MG63 (cell line): ENCODE measurements at regions not wholly inside any gene's neighbourhood (a gene's known extent, or its start where the extent isn't known, plus 50 kb on each side); places are given as distances from the start of the nearest gene placed in this dataset.

Experiments used
- DNase-seq: peaks from one replicate; pipeline ENCODE4 v3.0.0-alpha.2; 2020
- H3K27me3 ChIP-seq: fragments of 250-450 bp; sonication (Bioruptor Pico); 2 replicates; pipeline ENCODE4 v1.5.1; 2020; ENCODE audit warnings: mild to moderate bottlenecking, moderate library complexity
- H3K36me3 ChIP-seq: fragments of 250-450 bp; sonication (Bioruptor Pico); 2 replicates; pipeline ENCODE4 v1.5.1; 2020; ENCODE audit warnings: mild to moderate bottlenecking, moderate library complexity
- H3K4me3 ChIP-seq: fragments of 250-450 bp; sonication (Bioruptor Pico); 2 replicates; pipeline ENCODE4 v1.5.1; 2020; ENCODE audit warnings: mild to moderate bottlenecking, moderate library complexity
- H3K9me3 ChIP-seq: fragments of 250-450 bp; sonication (Bioruptor Pico); 2 replicates; pipeline ENCODE4 v1.5.1; 2020; ENCODE audit warnings: mild to moderate bottlenecking, moderate library complexity

DNA sequence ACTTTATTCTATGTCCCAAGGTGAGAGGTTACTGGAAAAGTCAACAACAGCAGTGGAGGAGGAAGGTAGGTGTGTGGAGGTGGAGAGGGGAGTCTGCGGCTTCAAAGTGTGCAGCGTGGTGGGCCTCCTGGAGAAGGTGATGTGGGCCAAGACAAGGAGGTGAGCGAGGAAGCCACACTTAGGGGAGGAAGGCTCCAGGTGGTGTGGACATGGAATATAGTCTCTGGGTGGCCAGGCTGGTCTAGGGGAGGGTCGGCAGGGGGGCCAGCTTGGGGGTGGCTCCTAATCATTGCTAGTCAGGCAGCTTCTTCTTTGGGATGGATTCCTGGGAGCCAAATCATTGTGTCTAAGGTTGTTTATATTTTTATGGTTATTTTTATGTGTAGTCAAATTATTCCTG lies 111.5 kb upstream of the CDH4 start:
- no peaks in the 10 kb centered on the region for H3K9me3 ChIP-seq
- H3K36me3 ChIP-seq: no peaks in the 10 kb centered on the region
- peaks cover 4% of the 10 kb centered on the region for H3K27me3 ChIP-seq
- no peak for DNase-seq
- no peak overlapping the region for H3K4me3 ChIP-seq

GRCh38 chr20:61146023-61146422 lies 106.0 kb upstream of the CDH4 start:
- Histone ChIP-seq H3K27me3 (peaks cover 4% of the 10 kb centered on the region), H3K36me3 (no peaks in the 10 kb centered on the region), H3K4me3 (no peak overlapping the region), H3K9me3 (no peaks in the 10 kb centered on the region)
- no peak for DNase-seq

GRCh38 chr20:61149636-61150035 lies 102.4 kb upstream of the CDH4 start:
- no peak overlapping the region for H3K4me3 ChIP-seq
- peaks cover 1% of the 10 kb centered on the region; the same call in 1 of the 2 replicates for H3K27me3 ChIP-seq
- DNase-seq: no peak
- H3K9me3 ChIP-seq: no peaks in the 10 kb centered on the region
- no peaks in the 10 kb centered on the region for H3K36me3 ChIP-seq

DNA sequence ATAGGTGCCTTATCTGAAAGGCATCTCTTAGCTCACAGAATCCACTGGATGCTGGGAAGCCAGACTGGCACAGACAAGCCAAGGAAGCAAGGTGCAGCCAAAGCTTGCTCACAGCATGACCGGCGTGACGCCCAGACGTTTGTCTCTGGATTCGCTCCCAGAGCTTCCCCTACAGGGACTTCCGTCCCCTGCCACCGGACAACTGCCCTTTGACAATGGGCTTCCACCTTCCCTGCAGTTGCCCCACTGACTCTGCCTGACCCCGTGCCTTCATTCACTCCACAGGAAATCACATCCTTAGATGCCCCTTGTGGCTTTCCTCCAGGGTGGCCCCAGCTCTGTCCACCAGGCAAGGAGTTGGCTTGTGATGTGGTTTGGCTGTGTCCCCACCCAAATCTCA lies 94.8 kb upstream of the CDH4 start:
- Histone ChIP-seq H3K36me3 (no peaks in the 10 kb centered on the region), H3K9me3 (no peaks in the 10 kb centered on the region), H3K4me3 (no peak overlapping the region), H3K27me3 (no peaks in the 10 kb centered on the region)
- no peak for DNase-seq

DNA sequence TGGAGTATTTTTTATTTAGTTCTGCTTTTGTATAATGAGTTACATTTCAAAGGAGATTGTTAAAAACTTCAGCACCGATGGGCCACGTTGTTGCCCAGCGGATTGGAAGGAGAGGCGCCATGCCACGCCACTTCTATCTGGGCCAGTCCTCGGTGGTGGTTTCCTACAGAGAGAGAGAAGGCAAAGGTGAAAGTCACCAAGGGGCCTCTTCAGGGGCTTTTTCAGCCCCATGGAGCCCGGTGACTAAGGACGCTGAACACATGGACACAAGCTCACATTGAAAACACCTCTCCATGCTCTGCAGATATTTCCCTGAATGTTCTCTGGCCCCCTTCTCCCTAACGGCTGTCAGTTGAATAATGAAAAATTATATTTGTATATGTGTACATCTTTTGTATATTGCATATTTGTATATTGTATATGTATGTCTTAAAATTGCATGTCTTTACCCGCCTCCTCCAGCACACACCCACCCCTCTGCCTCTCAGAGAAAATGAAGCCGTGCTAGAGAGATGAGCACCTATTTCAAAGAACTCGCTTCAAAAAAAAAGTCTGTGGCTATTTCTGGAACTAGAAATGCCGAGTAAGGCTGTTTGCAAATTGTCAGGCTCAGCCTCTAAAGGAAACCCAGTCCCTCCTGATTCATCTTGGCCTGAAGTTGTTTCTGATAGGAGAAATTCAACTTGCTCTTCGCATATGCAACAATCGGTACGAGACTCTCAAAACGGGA lies 91.9 kb upstream of the CDH4 start:
- H3K27me3 ChIP-seq: no peaks in the 10 kb centered on the region
- H3K9me3 ChIP-seq: no peaks in the 10 kb centered on the region
- no peaks in the 10 kb centered on the region for H3K36me3 ChIP-seq
- no peak overlapping the region for H3K4me3 ChIP-seq
- no peak for DNase-seq

DNA sequence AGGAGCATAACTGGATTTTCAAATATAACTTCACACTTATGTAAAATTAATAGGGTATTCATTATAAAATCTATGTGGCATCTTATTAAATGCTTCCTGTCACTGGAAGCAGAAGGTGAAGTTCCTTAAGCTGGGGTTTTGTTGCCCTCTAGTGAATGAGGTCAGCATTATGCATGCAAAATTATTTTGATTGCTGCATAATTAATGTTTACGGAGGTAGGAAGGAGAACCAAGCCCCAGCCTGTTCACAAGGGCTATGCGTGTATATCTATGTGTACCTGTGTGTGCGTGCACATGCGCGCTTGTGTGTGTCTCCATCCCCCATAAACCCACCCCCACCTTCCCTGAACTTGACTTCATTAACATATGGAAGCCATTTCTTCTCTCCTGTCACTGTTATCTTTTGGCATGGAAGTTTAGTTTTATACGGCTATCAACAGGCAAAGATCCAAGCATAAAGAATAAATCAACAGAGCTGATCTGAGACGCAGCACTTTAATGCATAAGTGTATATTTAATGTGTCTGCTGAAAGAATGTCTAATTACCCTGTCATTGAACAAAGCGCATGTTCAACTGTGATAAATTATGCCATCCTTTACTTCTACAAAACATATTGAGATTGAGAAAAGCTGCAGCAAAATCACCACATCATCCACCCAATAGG lies 90.2 kb upstream of the CDH4 start:
- DNase-seq: no peak
- Histone ChIP-seq H3K36me3 (no peaks in the 10 kb centered on the region), H3K4me3 (no peak overlapping the region), H3K27me3 (no peaks in the 10 kb centered on the region), H3K9me3 (no peaks in the 10 kb centered on the region)

DNA sequence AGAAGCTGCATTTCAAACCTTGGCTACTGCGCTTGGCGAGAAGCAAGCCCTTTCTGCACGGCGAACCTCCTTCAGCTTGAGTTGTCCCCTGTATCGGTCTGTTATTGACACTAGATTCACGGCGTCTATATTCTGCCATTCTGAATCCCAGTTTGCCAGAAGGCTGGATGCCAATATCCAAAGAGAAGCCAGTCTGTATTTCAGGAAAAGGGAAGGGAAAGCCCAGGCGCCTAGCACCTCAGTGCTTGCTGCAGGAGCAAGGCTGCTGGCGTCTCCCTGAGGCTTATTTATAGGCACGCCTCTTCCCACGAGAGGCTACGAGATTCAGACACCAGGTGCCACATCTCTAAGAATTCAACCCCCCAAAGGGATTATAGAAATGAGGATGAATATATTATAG lies 89.6 kb upstream of the CDH4 start:
- Histone ChIP-seq H3K36me3 (no peaks in the 10 kb centered on the region), H3K27me3 (no peaks in the 10 kb centered on the region), H3K9me3 (no peaks in the 10 kb centered on the region), H3K4me3 (no peak overlapping the region)
- no peak for DNase-seq

- DNase-seq: no peak
- no peaks in the 10 kb centered on the region for H3K36me3 ChIP-seq
- no peaks in the 10 kb centered on the region for H3K27me3 ChIP-seq
- H3K9me3 ChIP-seq: no peaks in the 10 kb centered on the region
- no peak overlapping the region for H3K4me3 ChIP-seq
These were observed 89.0 kb upstream of the CDH4 start for GRCh38 chr20:61163031-61163430.

DNA sequence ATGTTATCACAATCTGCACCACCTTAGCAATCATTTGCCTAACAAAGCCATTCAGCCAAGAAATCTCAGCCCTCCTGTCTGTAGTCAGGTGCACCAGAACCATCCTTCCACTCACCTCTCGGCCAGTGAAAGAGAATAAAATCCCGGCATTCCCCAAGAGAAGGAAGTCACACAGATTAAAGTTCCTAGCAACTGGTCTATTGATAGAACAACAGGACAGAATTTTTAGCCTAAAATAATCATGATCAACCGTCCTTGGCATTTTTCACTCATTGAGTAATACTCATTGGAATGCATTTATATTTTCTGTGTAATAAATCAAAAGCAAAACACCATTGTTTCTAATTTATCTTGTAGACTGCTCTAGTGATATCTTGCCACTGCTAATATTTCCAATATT lies 85.7 kb upstream of the CDH4 start:
- no peak for DNase-seq
- Histone ChIP-seq H3K9me3 (no peaks in the 10 kb centered on the region), H3K36me3 (no peaks in the 10 kb centered on the region), H3K4me3 (no peak overlapping the region), H3K27me3 (no peaks in the 10 kb centered on the region)

GRCh38 chr20:61168605-61169004 lies 83.5 kb upstream of the CDH4 start:
- H3K36me3 ChIP-seq: no peaks in the 10 kb centered on the region
- no peaks in the 10 kb centered on the region for H3K27me3 ChIP-seq
- H3K4me3 ChIP-seq: no peak overlapping the region
- H3K9me3 ChIP-seq: no peaks in the 10 kb centered on the region
- DNase-seq: no peak

GRCh38 chr20:61169874-61170273 lies 82.2 kb upstream of the CDH4 start:
- H3K27me3 ChIP-seq: no peaks in the 10 kb centered on the region
- no peak for DNase-seq

DNA sequence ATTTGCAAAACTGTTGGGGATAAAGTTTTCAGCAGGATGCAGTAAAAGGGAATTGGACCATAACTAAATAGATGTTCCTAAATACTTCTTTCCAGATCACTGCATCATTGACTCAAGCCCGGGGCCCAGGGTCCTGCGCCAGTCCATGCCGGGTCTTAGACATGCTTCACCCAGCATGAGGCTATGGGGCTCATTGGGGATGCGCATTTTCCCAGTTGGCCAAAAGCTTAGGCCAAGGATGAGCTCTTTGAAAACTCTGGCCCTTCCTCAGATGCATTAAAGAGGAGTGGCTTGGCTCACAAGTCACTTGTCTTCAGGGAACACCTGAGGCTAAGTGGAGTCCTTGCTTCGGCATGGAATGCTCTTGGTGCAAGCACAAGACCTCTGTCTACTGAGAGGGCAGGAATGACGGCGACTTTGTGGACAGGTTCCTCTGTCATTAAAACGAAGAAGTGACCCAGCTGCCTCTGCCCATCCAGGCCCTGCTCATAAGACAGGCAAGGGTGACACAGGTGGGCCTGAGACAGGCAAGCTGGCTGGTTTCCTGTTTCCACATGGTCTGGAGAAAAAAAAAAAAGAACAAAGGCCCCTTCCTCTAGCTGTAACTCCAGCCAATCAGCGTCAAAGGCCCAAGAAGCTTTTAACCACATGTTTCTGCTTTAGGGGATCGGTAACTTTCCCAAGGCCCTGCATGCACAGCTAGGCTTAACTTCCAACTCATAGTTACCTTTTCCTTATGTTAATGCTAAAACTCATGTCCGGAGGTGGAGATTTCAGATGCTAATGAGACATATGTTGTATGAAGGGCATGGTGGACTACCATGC lies 81.4 kb upstream of the CDH4 start:
- H3K36me3 ChIP-seq: no peaks in the 10 kb centered on the region
- H3K27me3 ChIP-seq: no peaks in the 10 kb centered on the region
- H3K9me3 ChIP-seq: no peaks in the 10 kb centered on the region
- no peak for DNase-seq
- H3K4me3 ChIP-seq: no peak overlapping the region

More at GRCh38 chr20:61169874-61170273, 82.2 kb upstream of the CDH4 start:
- Histone ChIP-seq H3K4me3 (no peak overlapping the region), H3K9me3 (no peaks in the 10 kb centered on the region), H3K36me3 (no peaks in the 10 kb centered on the region)

GRCh38 chr20:61173267-61173666 lies 78.8 kb upstream of the CDH4 start:
- Histone ChIP-seq H3K4me3 (no peak overlapping the region), H3K36me3 (no peaks in the 10 kb centered on the region), H3K27me3 (no peaks in the 10 kb centered on the region), H3K9me3 (no peaks in the 10 kb centered on the region)
- DNase-seq: no peak

DNA sequence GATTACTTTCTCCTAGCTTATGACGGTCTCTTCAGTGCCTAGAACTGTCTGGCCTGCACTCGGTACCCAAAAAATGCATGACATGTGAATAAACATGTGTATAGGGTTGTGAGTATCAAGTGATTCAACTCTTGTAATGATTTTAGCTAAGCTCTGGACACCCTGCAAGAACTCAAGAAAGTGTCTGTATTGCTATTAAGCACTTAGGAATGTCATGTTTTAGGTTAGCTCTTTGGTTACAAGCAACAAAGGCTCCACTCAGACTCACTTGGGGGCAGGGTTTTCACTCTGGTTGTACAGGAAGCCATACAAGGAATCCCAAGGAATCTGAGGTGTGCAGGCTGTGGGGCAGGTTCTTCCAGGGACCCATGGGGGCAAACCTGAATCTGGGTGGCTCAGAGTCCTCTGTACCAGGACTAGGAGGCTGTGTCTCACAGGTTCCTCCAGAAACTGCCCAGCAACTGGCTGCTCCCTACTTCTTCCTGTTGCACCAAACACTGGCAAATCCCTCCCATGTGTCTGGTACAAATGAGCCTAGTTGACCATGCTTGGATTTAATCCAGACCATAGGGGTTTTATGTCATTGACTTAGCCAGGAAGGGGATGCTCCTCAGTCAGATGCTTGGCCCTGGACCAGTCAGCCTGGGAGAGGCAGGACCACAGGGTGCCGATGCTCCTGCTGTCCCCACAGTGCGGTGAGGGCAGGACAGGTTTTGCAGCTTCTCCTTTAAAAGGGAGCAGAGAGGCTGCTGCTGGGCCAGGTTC lies 77.9 kb upstream of the CDH4 start:
- Histone ChIP-seq H3K4me3 (no peak overlapping the region), H3K36me3 (no peaks in the 10 kb centered on the region), H3K9me3 (no peaks in the 10 kb centered on the region), H3K27me3 (no peaks in the 10 kb centered on the region)
- DNase-seq: no peak

- Histone ChIP-seq H3K27me3 (no peaks in the 10 kb centered on the region), H3K9me3 (no peaks in the 10 kb centered on the region), H3K4me3 (no peak overlapping the region), H3K36me3 (no peaks in the 10 kb centered on the region)
- DNase-seq: no peak
These were observed 75.2 kb upstream of the CDH4 start for GRCh38 chr20:61176874-61177273.

DNA sequence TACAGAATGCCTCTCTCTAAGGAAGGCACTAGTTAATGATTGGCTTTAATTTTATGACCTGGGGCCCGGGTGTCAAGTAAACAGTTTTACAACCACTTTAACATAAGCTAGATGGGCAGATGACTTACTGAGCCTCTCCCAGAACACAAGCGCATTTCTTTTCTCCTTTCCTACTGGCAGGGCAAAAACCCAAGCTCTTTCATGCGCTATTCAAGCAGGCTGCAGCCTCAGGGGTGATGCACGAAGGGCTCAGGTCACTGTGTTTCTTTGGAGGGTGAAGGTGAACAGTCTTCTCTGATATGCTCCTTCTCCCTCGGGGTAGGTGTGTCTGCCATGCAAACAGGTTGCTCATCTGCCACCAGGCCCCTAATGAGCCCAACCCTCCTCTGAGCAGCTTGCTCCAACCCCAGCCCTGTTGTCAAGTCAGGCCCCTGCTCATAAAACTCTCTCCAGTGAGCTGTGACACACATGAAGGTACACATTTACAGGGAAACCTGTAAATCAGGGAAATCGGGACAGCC lies 73.5 kb upstream of the CDH4 start:
- Histone ChIP-seq H3K27me3 (no peaks in the 10 kb centered on the region), H3K36me3 (no peaks in the 10 kb centered on the region), H3K9me3 (no peaks in the 10 kb centered on the region), H3K4me3 (no peak overlapping the region)
- DNase-seq: no peak

GRCh38 chr20:61184194-61184593 lies 67.9 kb upstream of the CDH4 start:
- Histone ChIP-seq H3K9me3 (no peaks in the 10 kb centered on the region), H3K36me3 (no peaks in the 10 kb centered on the region), H3K27me3 (no peaks in the 10 kb centered on the region), H3K4me3 (no peak overlapping the region)
- no peak for DNase-seq
